HCT116 (cell line): ENCODE measurements at regions not wholly inside any gene's neighbourhood (a gene's known extent, or its start where the extent isn't known, plus 50 kb on each side); places are given as distances from the start of the nearest gene placed in this dataset.

Source experiments
- ATAC-seq: fragments of 200-7000 bp; cut with Tn5 transposase; 2 replicates; pipeline ENCODE4 v1.9.1; 2020; ENCODE audit warnings: mild to moderate bottlenecking, moderate library complexity
- BruUV-seq: library from RNA; stranded (reverse); fragments of 400-500 nt; replicated peaks from 2 replicates; lab custom pipeline; 2021; lab: Mats Ljungman, UMichigan
- CTCF ChIA-PET: fragments of 300-600 bp; sonication (Branson Sonifier 250); formaldehyde crosslinking; loops from one replicate; lab custom pipeline; 2021; ENCODE audit warnings: antibody characterized with exemption; lab: Charles Lee
- POLR2A ChIA-PET: fragments of 300-600, 350-600 bp; sonication (Branson Sonifier 250); formaldehyde crosslinking; loops from one replicate; lab custom pipeline; 2021; ENCODE audit warnings: antibody characterized with exemption; lab: Charles Lee
- RAD21 ChIA-PET, 2 experiments: fragments of 300-600 bp; sonication (Branson Sonifier 250); formaldehyde crosslinking; loops; one replicate each; lab custom pipeline; 2023; ENCODE audit warnings: low total read pairs in 2 of 2; ENCODE audit not compliant: uncharacterized antibody in 2 of 2, unreplicated experiment in 2 of 2, low non-redundant PET in 1 of 2; lab: Charles Lee
- DNase-seq: peaks from one replicate; pipeline ENCODE4 v3.0.0-alpha.2; 2010; ENCODE audit warnings: low read depth, low spot score
- H2AFZ ChIP-seq: fragments of 200-600 bp; shearing (Covaris generic), sonication (generic); 2 replicates; pipeline ENCODE4 v1.6.1; 2017; ENCODE audit warnings: low read depth, mixed run types, mixed read lengths, antibody characterized with exemption, low read length; ENCODE audit not compliant: poor library complexity, severe bottlenecking
- H3K27ac ChIP-seq: 2 replicates; pipeline ENCODE4 v1.5.1; 2012; ENCODE audit warnings: low read depth, low read length
- H3K27me3 ChIP-seq: fragments of 200-600 bp; sonication (generic); 2 replicates; pipeline ENCODE4 v1.6.1; 2016; ENCODE audit warnings: mixed run types, low read length, mixed read lengths; ENCODE audit not compliant: insufficient read depth
- H3K36me3 ChIP-seq, 2 experiments: fragments of 200-500 bp in 1 of 2; fragments of 200-600 bp in 1 of 2; sonication (Bioruptor generic) in 1 of 2; sonication (generic) in 1 of 2; 2 replicates each; pipeline versions ENCODE4 v1.5.1 to v1.6.1; 2014 to 2016; ENCODE audit warnings: low read length in 2 of 2, inconsistent platforms in 1 of 2, mixed read lengths in 1 of 2, mixed run types in 1 of 2; ENCODE audit not compliant: insufficient read depth in 2 of 2, control insufficient read depth in 1 of 2
- H3K4me1 ChIP-seq, 2 experiments: fragments of 200-600 bp in 1 of 2; sonication (generic) in 1 of 2; 2 replicates each; pipeline versions ENCODE4 v1.5.1 to v1.6.1; 2012 to 2017; ENCODE audit warnings: low read length in 2 of 2, inconsistent platforms in 1 of 2, mild to moderate bottlenecking in 1 of 2, mixed read lengths in 1 of 2, mixed run types in 1 of 2, moderate library complexity in 1 of 2; ENCODE audit not compliant: insufficient read depth in 2 of 2, control insufficient read depth in 1 of 2
- H3K4me2 ChIP-seq: fragments of 200-600 bp; sonication (generic); 2 replicates; pipeline ENCODE4 v1.6.1; 2017; ENCODE audit warnings: mixed run types, low read length, mixed read lengths
- H3K4me3 ChIP-seq, 2 experiments: fragments of 200-600 bp in 1 of 2; sonication (generic) in 1 of 2; replicated peaks in 1 of 2; 2 replicates each; pipeline ENCODE4 v1.5.1; 2011 to 2016; ENCODE audit warnings: low read length in 2 of 2, control low read depth in 1 of 2, low read depth in 1 of 2, mild to moderate bottlenecking in 1 of 2, mixed read lengths in 1 of 2, mixed run types in 1 of 2
- H3K79me2 ChIP-seq: fragments of 200-600 bp; sonication (generic); 2 replicates; pipeline ENCODE4 v1.6.1; 2017; ENCODE audit warnings: mild to moderate bottlenecking, mixed run types, low read length, moderate library complexity, mixed read lengths; ENCODE audit not compliant: insufficient read depth
- H3K9ac ChIP-seq: fragments of 200-600 bp; sonication (generic); 2 replicates; pipeline ENCODE4 v1.6.1; 2016; ENCODE audit warnings: low read length, mixed read lengths
- H3K9me2 ChIP-seq: fragments of 200-600 bp; sonication (generic), shearing (Covaris generic); 2 replicates; pipeline ENCODE4 v1.6.1; 2017; ENCODE audit warnings: mixed run types, mild to moderate bottlenecking, moderate library complexity; ENCODE audit not compliant: insufficient read depth
- H3K9me3 ChIP-seq, 2 experiments: fragments of 200-500 bp in 1 of 2; fragments of 200-600 bp in 1 of 2; sonication (Bioruptor generic) in 1 of 2; sonication (generic) in 1 of 2; 2 replicates each; pipeline ENCODE4 v1.6.1; 2014 to 2017; ENCODE audit warnings: low read length in 2 of 2, mixed read lengths in 2 of 2, inconsistent platforms in 1 of 2, low read depth in 1 of 2, mild to moderate bottlenecking in 1 of 2, mixed run types in 1 of 2, moderate library complexity in 1 of 2; ENCODE audit not compliant: control insufficient read depth in 1 of 2, insufficient read depth in 1 of 2
- H4K20me1 ChIP-seq: fragments of 200-600 bp; sonication (generic), shearing (Covaris generic); 2 replicates; pipeline ENCODE4 v1.6.1; 2017; ENCODE audit warnings: mixed run types, mild to moderate bottlenecking, moderate library complexity; ENCODE audit not compliant: insufficient read depth
- CBX3 ChIP-seq: IDR thresholded peaks from 2 replicates; pipeline ENCODE4 v1.6.1; 2012; ENCODE audit warnings: low read depth
- CEBPB ChIP-seq: IDR thresholded peaks from 2 replicates; pipeline ENCODE4 v1.6.1; 2012; ENCODE audit warnings: low read depth
- ELF1 ChIP-seq: IDR thresholded peaks from 2 replicates; pipeline ENCODE4 v1.6.1; 2012; ENCODE audit warnings: low read depth, borderline replicate concordance
- EZH2 ChIP-seq: fragments of 200-600 bp; sonication (generic); IDR thresholded peaks from 2 replicates; pipeline ENCODE4 v1.6.1; 2017; ENCODE audit warnings: antibody characterized with exemption, mixed run types
- EZH2phosphoT487 ChIP-seq: fragments of 200-600 bp; IDR thresholded peaks from 2 replicates; pipeline ENCODE4 v1.6.1; 2018; ENCODE audit warnings: antibody characterized with exemption, borderline replicate concordance
- FOSL1 ChIP-seq: IDR thresholded peaks from 2 replicates; pipeline ENCODE4 v1.6.1; 2012; ENCODE audit warnings: low read depth
- POLR2A ChIP-seq: IDR thresholded peaks from 2 replicates; pipeline ENCODE4 v1.7.0; 2011; ENCODE audit warnings: borderline replicate concordance; ENCODE audit not compliant: insufficient read depth, insufficient read length; ENCODE audit errors: extremely low read depth
- SP1 ChIP-seq: IDR thresholded peaks from 2 replicates; pipeline ENCODE4 v1.6.1; 2012; ENCODE audit warnings: low read depth
- ZFX ChIP-seq: fragments of 450-650 bp; IDR thresholded peaks from 2 replicates; pipeline ENCODE4 v1.6.1; 2017
- intact Hi-C: fragments of 100-400 bp; cut with micrococcal nuclease; formaldehyde crosslinking; loops from 2 replicates; pipeline ENCODE4 v1.10.0; 2022
- TF ChIP-seq, protein P1 (sequence below): IDR thresholded peaks from 2 replicates; pipeline ENCODE4 v1.6.1; 2011; ENCODE audit warnings: mild to moderate bottlenecking, low read length, moderate library complexity; ENCODE audit not compliant: insufficient replicate concordance; ENCODE audit errors: extremely low read depth
- TF ChIP-seq, protein P2 (sequence below): IDR thresholded peaks from 2 replicates; pipeline ENCODE4 v1.6.1; 2012

DNA sequence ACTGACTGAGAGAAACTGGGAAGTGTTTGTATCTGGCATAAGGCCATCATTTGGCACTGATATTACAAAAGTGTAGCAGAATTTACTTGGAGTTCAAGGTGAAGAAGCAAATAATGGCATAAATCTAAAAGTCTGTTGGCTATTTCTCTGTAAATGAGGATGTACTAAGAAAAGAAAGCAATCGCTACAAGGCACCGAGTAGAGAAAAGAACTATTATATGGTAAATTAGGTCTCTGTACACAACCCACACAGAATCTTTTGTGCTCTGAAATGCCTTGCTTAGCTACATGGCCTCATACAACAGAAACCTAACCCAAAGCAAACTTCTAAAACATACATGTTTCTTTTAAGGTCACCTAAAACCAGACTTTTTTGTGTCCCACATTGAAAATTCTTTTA lies 290.1 kb upstream of the WWC1 start:
- ChIA-PET POLR2A (no interaction called here), RAD21 (no interaction called here), CTCF (no interaction called here)
- Histone ChIP-seq H3K4me3 (no peak overlapping the region), H3K27me3 (peaks cover 22% of the 10 kb centered on the region), H3K9me2 (no peaks in the 10 kb centered on the region), H3K4me2 (no peak overlapping the region), H2AFZ (no peak overlapping the region), H3K36me3 (no peaks in the 10 kb centered on the region), H3K79me2 (no peaks in the 10 kb centered on the region), H3K27ac (no peak overlapping the region), H3K9me3 (no peaks in the 10 kb centered on the region), H3K4me1 (no peaks in the 10 kb centered on the region), H3K9ac (no peak overlapping the region), H4K20me1 (no peaks in the 10 kb centered on the region)
- TF ChIP-seq CBX3 (no peak), FOSL1 (no peak), POLR2A (no peak), ZFX (no peak), ELF1 (no peak), EZH2phosphoT487 (no peak), CEBPB (no peak), EZH2 (no peak), SP1 (no peak)
- TF ChIP-seq, protein P1, sequence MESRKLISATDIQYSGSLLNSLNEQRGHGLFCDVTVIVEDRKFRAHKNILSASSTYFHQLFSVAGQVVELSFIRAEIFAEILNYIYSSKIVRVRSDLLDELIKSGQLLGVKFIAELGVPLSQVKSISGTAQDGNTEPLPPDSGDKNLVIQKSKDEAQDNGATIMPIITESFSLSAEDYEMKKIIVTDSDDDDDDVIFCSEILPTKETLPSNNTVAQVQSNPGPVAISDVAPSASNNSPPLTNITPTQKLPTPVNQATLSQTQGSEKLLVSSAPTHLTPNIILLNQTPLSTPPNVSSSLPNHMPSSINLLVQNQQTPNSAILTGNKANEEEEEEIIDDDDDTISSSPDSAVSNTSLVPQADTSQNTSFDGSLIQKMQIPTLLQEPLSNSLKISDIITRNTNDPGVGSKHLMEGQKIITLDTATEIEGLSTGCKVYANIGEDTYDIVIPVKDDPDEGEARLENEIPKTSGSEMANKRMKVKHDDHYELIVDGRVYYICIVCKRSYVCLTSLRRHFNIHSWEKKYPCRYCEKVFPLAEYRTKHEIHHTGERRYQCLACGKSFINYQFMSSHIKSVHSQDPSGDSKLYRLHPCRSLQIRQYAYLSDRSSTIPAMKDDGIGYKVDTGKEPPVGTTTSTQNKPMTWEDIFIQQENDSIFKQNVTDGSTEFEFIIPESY = no peak
- TF ChIP-seq, protein P2, sequence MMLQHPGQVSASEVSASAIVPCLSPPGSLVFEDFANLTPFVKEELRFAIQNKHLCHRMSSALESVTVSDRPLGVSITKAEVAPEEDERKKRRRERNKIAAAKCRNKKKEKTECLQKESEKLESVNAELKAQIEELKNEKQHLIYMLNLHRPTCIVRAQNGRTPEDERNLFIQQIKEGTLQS = no peak
- ATAC-seq (no peak), DNase-seq (no peak)
- intact Hi-C loops = no loop called here
- BruUV-seq = no TSS peak
